HG03520 (cell line): ENCODE measurements at regions not wholly inside any gene's neighbourhood (a gene's known extent, or its start where the extent isn't known, plus 50 kb on each side); places are given as distances from the start of the nearest gene placed in this dataset.

Experiments used
- ATAC-seq: cut with Tn5 transposase; IDR thresholded peaks from one replicate; pipeline ENCODE4 v1.9.1; 2021; ENCODE audit warnings: mild to moderate bottlenecking, moderate library complexity; ENCODE audit not compliant: unreplicated experiment

DNA sequence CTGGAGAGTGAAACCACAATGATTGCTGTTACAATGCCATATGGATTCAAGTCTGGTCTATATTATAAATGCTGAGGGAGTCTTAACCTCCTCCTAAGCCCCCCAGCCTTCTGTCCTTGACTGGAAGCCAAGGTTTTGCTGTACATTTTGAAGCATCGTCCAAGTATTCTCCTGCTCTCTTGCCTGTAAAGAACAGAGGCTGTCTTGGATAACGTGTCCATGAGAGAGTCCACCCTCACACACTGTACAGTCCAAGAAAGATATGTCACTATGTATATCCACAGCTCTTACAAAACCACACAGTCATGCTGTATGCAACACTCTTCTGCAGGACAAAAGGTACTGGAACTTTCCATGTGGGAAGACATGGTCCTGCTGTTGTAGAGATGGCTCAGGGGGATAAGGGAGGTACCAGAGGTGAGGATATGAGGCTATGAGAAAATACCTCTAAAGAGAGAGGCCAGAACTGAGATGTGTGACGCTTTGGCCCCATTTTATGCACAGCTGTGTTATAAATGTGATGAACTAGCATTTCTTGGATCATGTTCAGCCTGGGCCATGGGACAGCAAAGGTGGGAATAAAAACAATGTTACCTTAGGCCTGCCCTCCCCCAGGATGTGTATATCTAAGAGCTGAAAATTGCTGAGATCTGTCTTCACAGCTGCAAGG lies 678.6 kb downstream of the IQCM start:
- ATAC-seq, result no peak

DNA sequence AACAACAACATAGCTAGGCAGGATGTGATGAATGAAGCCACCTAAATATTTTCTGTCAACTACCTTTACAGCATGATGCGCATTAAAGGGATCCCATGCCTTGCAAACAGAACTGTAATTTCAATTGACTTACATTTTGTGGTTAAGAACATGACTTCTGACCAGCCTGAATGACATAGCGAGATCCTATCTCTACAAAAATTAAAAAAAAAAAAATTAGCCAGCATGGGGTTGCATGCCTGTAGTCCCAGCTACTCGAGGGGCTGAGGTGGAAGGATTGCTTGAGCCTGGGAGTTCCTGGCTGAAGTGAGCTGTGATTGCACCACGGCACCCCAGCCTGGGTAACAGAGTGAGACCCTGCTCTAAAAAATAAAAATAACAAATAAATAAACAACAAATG lies 680.6 kb downstream of the IQCM start:
- ATAC-seq, result no peak

DNA sequence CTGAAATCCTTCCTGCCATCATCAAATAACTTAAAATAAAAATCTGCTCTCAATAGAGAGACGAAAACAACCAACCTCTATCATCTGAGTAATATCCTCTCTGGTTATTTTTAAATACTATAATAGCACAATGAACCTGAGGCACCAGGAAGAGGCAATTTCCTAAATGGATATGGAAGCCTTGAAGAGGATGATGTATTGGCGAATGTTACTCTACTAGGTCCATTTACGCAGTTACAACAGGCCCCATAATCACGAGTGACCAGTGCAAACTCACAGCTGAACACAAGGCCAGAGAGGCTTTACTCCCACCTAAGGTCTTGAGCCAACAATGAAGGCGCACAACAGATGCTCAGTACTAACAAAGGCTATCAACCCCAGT lies 678.8 kb upstream of the NR3C2 start:
- no peak for ATAC-seq

DNA sequence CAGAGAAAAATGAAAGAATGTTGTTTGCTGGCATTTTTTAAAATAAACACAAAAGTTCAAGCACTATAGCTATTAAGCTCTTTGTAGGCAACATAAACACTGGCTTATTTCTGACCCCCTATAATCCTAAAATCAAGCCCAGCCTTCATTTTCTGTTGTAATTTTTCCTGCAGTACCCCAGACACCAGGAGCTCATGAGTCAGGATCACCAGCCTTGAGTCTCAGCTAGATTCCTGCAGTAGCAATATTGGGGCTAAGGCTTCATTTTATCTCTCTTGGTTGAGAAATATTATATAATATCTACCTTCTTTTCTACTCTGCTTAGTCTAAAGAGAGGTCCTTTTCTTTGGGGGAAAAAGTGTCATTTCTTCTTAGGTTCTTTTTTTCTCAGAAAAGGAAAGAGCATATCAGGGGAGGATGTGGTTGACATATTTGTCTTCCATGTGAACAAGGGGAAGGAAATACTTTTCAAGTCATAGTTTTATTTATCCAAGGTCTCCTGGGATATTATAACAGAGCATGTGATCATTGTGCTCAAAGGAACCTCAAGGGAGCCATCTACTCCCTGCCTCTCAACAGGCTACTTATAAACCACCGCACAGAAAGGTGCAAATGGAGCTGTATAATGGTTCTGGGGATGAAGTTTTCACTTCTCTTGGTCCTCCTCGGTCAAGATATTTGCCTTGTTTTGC lies 678.3 kb upstream of the NR3C2 start:
- ATAC-seq, result no peak

DNA sequence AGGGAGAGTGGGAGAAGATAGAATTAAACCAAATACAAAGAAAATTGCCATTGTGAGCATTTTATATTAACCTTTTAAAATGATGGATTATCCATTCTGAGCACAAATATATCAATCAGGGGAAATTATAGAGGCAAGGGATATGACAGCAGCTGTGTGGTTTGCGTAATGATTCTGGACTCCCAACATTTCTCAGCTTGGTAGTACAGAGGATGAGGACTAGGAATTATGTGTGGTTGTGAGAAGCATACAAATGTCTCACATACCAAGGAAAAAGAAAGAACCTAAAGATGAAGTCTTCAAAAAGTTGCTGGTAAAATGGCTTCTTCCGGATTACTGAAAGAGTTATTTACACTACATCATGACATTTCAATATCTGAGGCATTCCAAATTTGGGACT lies 674.6 kb upstream of the NR3C2 start:
- no peak for ATAC-seq

DNA sequence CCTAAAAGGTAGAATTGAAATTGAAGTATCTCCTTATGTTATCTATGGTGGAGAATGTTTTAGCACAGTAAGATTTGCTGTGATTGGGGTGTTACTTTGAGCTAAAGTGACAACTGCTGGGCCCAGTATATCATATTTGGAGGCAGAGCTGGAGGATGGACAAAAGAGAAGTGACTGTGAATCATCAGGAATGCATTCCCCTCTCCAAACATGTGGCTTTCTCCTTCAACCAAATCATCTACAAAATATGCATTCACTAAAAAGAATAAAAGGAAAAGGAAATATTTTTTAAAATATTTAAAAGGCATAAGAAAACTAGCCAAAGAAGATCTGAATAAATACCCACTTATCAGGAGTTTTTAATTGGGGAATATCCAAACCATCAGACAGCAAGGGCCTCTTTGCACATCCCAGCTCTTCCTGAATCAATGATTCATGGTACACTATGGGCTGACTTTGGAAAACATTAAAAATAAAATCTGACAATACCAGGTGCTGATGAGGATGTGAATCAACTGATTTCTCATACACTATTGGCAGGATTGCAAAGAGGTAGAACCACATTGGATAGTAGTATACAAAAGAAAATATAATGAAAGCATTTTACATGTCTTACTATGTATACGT lies 671.7 kb upstream of the NR3C2 start:
- no peak for ATAC-seq

DNA sequence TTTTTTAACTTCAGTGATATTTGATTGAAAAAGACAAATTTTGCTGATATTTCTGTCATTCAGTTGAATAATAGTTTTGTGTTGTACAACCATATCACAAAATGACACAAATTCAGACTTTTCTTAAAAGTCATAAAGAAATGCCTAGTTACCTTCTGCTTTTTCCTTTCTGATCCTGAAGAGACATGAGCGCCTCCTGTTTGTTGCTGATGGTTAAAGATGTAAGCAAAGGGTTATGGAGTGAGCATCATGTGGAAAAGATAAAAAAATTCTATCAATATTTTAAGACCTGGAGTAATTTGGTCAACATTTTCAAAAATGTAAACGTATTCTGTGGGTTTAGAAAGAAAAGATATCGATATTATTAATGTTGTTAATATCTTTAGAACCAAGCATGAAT lies 669.9 kb upstream of the NR3C2 start:
- ATAC-seq, result no peak

DNA sequence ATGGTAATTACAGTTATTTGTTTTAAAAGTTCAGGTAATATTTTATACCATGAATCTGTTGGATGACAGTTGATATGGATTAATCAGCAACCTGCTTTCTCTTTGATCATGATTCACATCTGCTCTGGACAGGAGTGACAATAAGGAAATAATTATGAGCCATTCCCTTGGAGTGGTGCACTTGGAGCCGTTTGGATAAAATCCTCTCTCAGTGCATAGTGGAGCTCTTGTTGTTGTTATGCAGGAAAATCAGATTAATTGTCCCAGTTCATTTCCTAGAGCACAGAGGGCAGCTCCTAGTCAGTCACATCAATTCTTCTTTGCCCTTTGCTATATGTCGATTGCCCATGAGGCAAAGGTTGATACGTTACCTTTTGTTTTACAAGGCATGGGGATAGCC lies 668.3 kb upstream of the NR3C2 start:
- no peak for ATAC-seq

DNA sequence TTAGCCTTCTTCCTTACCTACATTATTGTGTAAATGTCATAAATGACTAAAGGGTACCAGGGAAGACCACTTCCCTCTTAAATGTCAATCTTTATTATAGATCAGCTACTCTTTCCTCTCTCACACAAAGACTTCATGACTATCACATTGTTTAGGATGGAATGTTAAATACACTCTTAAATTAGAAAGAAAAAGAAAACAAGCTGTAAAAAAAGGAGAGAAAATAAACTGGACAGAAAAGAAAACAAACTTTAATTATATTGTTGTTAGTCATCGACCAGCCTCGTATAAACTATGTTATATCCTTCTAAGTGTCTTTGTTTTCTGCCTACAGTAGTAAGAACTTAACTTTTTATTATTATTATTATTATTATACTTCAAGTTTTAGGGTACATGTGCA lies 666.4 kb upstream of the NR3C2 start:
- no peak for ATAC-seq

DNA sequence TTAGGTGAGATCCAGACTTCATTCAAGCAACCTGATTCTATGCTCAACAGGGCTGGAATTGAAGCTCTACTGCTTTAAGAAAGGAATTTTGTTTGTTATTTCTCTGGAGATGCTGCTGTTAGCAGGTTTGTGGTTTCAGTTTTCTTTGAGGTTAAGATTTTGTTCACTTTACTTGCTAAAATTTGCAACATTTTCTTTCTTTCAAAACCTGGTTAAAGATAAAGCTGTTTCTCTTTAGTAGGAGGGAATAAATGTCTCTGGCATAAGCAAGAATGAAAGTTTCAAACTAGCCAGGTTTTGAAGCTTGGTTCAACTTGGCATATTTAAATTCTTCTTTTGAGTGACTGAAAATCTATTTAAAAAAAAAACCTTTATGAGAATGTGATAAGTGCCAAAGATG lies 660.6 kb upstream of the NR3C2 start:
- ATAC-seq, result no peak

DNA sequence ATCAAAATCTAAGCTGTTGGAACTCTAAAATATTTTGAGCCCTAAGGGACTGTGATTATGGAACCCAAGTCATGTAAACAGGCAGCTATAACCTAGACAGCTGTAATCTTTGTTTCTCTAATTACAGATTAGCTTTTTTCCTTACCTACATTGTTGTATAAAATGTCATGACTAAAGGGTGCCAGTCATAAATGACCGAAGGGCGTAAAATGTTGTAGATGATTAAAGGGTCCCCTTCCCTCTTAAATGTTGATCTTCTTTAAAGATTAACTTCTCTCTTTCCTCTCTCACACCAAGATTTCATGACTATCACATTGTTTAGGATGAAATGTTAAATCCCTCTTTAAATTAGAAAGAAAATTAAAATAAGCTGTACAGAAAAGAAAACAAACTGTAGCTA lies 659.4 kb upstream of the NR3C2 start:
- no peak for ATAC-seq

DNA sequence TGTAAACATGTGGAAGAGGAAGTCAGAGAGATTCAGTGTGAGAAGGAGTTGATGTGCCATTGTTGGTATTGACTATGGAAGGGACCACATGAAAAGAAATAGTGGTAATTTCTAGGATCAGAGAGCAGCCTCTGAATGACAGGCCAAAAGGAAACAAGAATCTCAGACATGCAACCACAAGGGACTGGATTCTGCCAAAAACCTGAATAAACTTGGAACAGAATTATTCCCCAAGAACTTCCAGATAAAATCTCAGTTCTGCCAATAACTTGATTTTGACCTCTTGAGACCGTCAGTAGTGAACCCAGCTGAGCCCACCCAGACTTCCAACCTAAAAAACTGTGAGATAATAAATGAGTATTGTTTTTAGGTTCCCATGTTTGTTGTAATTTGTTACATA lies 653.6 kb upstream of the NR3C2 start:
- ATAC-seq, result no peak

DNA sequence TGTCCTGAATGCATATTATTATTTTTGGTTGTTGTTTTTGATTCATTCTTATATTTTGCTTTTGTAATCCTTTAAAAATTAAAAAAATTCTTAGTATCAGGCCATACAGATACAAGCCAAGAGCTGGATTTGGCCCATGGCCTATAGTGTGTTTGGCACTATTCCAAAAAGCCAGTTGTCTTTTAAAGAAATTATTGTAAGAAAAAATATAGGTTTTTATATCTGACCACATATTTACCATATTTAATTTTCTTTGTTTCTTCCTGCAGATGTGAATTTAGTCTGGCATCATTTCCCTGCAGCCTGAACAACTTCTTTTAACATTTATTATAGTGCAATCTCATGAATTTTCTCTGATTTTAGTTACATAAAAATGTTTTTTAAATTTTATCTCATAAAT lies 652.8 kb upstream of the NR3C2 start:
- no peak for ATAC-seq

DNA sequence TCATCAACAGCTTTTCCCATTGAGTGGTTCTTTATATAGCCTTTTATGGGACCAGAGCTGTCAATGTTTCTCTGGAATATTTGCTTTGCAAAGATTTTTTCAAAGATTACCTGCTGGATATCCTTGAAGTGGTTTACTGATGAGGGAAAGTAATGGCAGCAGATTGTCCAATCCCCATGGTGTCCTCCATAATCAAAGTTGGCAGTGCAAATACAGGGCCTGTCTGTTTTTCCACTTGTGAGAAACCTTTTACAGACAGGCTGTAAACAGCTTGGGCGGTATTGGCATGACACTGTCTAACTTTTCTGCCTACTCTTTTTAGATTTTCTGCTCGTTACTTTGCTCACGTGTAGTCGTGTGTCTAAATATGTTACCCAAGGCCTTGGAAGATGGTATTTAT lies 641.9 kb upstream of the NR3C2 start:
- ATAC-seq, result no peak

DNA sequence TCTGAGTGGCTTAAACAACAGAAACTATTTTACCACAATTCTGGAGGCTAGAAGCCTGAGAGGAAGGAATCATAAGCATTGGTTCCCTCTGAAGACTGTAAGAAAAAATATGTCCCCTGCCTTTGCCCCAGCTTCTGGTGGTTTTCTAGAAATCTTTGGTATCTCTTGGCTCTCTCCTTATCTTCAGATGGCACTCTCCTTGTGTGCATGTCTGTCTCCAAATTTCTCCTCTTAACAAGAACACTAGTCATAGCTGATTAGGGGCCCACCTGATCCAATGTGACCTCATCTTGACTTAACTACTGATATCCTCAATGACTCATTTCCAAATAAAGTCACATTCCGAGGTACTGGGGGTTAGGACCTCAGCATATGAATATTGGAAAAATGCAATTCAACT lies 635.0 kb upstream of the NR3C2 start:
- ATAC-seq, result no peak

DNA sequence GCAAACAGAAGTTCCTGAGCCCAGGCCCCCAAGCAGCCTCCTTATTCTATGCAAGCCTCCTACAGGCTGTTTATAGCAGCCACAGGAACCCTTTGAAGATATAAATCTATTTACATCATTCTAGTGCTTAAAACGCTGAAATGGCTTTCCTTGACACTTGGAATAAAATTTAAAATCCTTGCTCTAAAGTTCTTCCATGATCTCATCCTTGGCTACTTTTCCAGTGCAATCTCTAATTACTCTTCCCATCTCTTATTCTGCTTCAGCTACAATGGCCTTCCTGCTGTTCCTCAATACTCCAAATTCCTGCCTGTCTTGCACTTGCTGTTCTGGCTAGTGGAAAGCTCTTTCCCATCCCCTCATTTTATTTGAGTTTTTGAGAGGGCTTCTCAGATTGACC lies 634.2 kb upstream of the NR3C2 start:
- ATAC-seq, result no peak

DNA sequence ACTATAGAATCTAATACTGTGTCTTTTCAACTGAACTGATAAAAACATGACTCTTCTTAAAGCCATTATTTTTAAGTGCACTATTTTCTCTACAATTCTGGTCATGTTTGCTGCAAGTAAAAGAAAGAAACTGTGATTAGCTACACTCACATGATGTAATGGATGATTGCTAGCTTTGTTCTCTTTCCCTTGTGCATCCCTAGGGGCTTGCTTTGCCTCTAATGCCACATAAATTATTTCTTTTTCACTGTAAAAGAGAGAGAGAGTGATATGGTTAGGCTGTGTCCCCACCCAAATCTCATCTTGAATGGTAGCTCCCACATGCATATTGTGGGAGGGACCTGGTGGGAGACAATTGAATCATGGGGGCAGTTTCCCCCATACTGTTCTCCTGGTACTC lies 630.2 kb upstream of the NR3C2 start:
- no peak for ATAC-seq

DNA sequence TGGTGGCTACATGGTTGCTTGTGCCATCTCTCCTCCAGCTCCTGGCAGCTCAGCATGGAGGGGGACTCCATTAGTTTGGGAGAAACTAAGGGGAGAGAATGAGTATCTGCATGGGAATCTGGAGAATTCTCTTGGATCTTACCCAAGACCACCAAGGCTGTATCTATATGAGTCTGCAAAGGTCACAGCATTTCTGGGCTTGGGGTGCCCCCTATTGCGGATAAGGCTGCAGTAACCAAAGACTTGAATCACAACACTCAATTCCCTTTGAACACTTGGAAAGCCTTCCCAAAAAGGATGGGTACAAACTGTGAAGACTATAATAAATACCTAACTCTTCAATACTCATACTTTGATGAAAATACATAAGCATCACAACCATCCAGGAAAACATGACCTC lies 623.5 kb upstream of the NR3C2 start:
- no peak for ATAC-seq

DNA sequence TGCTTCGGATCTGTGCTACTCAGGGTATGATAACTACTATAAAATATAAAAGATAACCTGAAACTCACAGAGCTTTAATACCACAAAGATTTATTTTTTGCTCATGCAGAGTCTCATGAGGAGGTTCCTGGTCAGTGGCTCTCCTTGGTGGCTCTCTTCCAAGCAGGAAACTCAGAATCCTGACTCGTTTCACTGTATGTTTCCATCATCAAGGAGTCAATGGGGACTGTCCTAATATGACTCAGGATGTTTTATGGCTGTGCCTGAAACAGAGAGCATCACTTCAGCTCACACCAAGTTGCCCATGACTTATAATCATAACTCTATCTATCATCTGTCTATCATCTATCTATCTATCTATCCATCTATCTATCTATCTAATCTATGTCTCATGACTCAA lies 620.8 kb upstream of the NR3C2 start:
- ATAC-seq, result no peak

DNA sequence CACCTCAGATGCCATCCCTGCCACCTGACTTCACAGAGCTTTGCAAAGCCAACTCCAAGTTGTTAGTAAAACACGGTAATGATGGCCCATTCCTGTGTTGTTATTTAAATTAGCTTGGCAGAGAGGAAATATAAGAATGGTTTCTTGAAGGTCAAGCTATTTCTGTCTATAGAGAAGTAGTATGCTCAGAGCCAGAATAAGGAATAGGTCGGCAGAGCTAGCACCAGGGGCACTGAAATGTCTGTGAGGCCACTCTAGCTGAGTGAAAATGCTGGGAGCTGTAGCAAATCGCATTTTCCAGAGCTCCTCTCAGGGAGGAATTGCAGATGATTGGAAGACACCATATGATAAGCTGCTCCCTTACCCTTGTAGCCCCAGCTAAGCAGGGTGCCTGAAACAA lies 615.4 kb upstream of the NR3C2 start:
- ATAC-seq, result no peak

DNA sequence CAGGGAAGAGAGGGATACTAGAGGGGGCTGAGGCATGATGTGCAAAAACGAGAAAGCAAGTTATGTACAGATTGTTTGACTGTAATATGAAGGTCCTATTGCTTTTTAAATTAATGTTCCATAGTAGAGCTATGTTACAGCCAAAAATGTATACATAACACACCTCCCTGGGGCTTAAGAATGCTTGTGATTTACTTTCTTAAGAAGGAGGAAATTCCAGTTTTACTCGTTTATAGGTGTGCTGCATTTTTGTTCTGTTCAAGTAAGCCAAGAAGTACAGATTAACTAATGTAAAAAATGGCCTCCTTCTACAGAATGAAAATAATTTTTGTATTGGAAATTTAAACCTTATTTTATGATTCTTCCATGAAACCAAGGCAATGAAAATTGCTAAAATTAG lies 614.4 kb upstream of the NR3C2 start:
- ATAC-seq, result no peak

DNA sequence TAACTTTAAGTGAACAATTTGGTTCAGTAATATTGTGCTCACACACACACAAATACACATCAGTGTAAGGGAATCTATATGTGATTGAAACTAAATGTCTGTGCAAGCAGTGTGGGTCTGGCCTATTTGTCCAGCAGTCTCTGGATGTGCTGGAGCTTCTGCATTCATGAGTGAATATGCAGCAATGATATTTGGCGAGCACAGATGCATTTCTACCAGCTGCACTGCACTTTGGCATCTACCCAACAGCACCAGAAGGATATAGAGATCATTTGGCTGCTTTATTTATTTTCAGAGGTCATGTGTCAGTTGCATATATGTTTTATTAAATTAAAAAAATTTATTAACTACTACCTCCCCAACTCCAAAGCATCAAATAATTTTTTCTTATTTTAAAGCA lies 613.4 kb upstream of the NR3C2 start:
- ATAC-seq, result no peak

DNA sequence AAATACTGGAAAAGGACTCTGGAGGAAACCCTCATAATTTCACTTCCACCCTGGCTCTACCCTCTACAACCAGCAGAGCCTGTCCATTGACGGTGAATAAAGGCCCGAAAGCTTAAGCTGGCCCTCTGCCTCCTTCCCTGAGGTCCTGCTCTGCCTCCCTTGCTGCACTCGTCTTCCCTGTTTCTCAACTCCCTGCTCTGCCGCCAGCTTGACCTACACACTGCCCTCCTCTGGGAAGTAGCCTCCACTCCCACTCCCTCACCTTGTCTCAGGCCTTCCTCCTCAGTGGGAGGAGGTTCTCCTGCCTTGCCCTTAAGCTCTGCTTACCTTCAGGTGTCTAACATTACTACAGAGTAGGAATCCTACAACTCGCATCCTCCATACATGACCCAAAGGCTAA lies 608.6 kb upstream of the NR3C2 start:
- ATAC-seq, result no peak
